GM12878 (cell line): ENCODE measurements at regions not wholly inside any gene's neighbourhood (a gene's known extent, or its start where the extent isn't known, plus 50 kb on each side); places are given as distances from the start of the nearest gene placed in this dataset.

Source experiments
- ATAC-seq: fragments of 200-7000 bp; cut with Tn5 transposase; 3 replicates; pipeline ENCODE4 v1.9.1; 2020; ENCODE audit warnings: mild to moderate bottlenecking, moderate library complexity
- BruUV-seq: library from RNA; stranded (reverse); fragments of 400-500 nt; replicated peaks from 2 replicates; lab custom pipeline; 2021; lab: Mats Ljungman, UMichigan
- CTCF ChIA-PET: fragments of 300-600 bp; sonication (Branson Sonifier 250); formaldehyde crosslinking; extraction: SDS; loops from one replicate; lab custom pipeline; 2021; ENCODE audit warnings: inconsistent platforms; lab: Yijun Ruan, JAX
- POLR2A ChIA-PET: fragments of 350-600 bp; formaldehyde crosslinking; extraction: SDS; loops from one replicate; lab custom pipeline; 2021; ENCODE audit warnings: inconsistent platforms; lab: Charles Lee
- RAD21 ChIA-PET: fragments of 300-600 bp; sonication (Branson Sonifier 250); formaldehyde crosslinking; loops from one replicate; lab custom pipeline; 2023; ENCODE audit warnings: antibody characterized with exemption; ENCODE audit not compliant: unreplicated experiment; lab: Charles Lee
- SMC1A ChIA-PET: fragments of 300-600 bp; sonication (Branson Sonifier 250); formaldehyde crosslinking; loops from one replicate; lab custom pipeline; 2023; ENCODE audit not compliant: unreplicated experiment, uncharacterized antibody; lab: Charles Lee
- DNase-seq: peaks from one replicate; pipeline ENCODE4 v3.0.0-alpha.2; 2011; ENCODE audit warnings: low read depth, low spot score
- FAIRE-seq: peaks from 3 replicates; lab custom pipeline; 2011; peaks lifted over from hg19 to GRCh38; lab: Jason Lieb, UNC
- H2AFZ ChIP-seq: 2 replicates; pipeline ENCODE4 v1.6.0; 2011; ENCODE audit warnings: low read depth, low read length, control low read depth; ENCODE audit not compliant: control insufficient read depth
- H3K27ac ChIP-seq: 2 replicates; pipeline ENCODE4 v1.5.1; 2011; ENCODE audit warnings: control low read depth; ENCODE audit not compliant: control insufficient read depth, insufficient read depth
- H3K27me3 ChIP-seq, 2 experiments: replicated peaks in 1 of 2; 2 replicates each; pipeline versions ENCODE4 v1.6.0 to v1.6.1; 2011; ENCODE audit warnings: low read length in 1 of 2; ENCODE audit not compliant: control insufficient read depth in 2 of 2, insufficient read depth in 2 of 2
- H3K36me3 ChIP-seq, 2 experiments: 2 replicates each; pipeline ENCODE4 v1.5.1; 2011; ENCODE audit warnings: low read length in 1 of 2; ENCODE audit not compliant: control insufficient read depth in 2 of 2, insufficient read depth in 2 of 2
- H3K4me1 ChIP-seq: 2 replicates; pipeline ENCODE4 v1.6.1; 2011; ENCODE audit warnings: mild to moderate bottlenecking, low read length, moderate library complexity, mixed read lengths; ENCODE audit not compliant: control insufficient read depth, insufficient read depth
- H3K4me2 ChIP-seq: 2 replicates; pipeline ENCODE4 v1.6.0; 2011; ENCODE audit warnings: control low read depth; ENCODE audit not compliant: control insufficient read depth, insufficient read depth
- H3K4me3 ChIP-seq: fragments of 200-600 bp; sonication (generic); 2 replicates; pipeline ENCODE4 v1.5.1; 2016
- H3K79me2 ChIP-seq: 2 replicates; pipeline ENCODE4 v1.6.0; 2011; ENCODE audit warnings: low read length; ENCODE audit not compliant: control insufficient read depth, insufficient read depth
- H3K9ac ChIP-seq: 2 replicates; pipeline ENCODE4 v1.8.0; 2011; ENCODE audit warnings: low read length, control low read depth, mixed read lengths; ENCODE audit not compliant: control insufficient read depth, insufficient read depth
- H3K9me3 ChIP-seq: replicated peaks from 3 replicates; pipeline ENCODE4 v1.5.1; 2011; ENCODE audit warnings: mild to moderate bottlenecking, low read length; ENCODE audit not compliant: control insufficient read depth, insufficient read depth
- H4K20me1 ChIP-seq: 2 replicates; pipeline ENCODE4 v1.6.0; 2011; ENCODE audit not compliant: control insufficient read depth, insufficient read depth
- ATF7 ChIP-seq: fragments of 450-650 bp; IDR thresholded peaks from 2 replicates; pipeline ENCODE4 v1.6.1; 2016; ENCODE audit warnings: low read depth, mild to moderate bottlenecking
- BMI1 ChIP-seq: fragments of 450-650 bp; IDR thresholded peaks from 2 replicates; pipeline ENCODE4 v1.6.1; 2016; ENCODE audit warnings: mild to moderate bottlenecking, moderate library complexity, borderline replicate concordance
- CHD1 ChIP-seq: IDR thresholded peaks from 2 replicates; pipeline ENCODE4 v1.6.1; 2012; ENCODE audit warnings: low read depth, low read length, improper control_type of control experiment
- EP300 ChIP-seq, 2 experiments: fragments of 150-350 bp in 1 of 2; IDR thresholded peaks; 2 replicates each; pipeline ENCODE4 v1.6.1; 2011 to 2012; ENCODE audit warnings: low read depth in 2 of 2, low read length in 2 of 2, borderline replicate concordance in 1 of 2, improper control_type of control experiment in 1 of 2, inconsistent platforms in 1 of 2; ENCODE audit not compliant: control insufficient read depth in 1 of 2
- FOXK2 ChIP-seq: fragments of 450-650 bp; IDR thresholded peaks from 2 replicates; pipeline ENCODE4 v1.6.1; 2017; ENCODE audit warnings: mild to moderate bottlenecking, moderate library complexity
- NR2F1 ChIP-seq: fragments of 450-650 bp; conservative IDR thresholded peaks from 2 replicates; pipeline ENCODE4 v1.6.1; 2017; ENCODE audit warnings: mild to moderate bottlenecking
- PML ChIP-seq: IDR thresholded peaks from 2 replicates; pipeline ENCODE4 v1.6.1; 2012; ENCODE audit warnings: low read length, inconsistent platforms
- RAD21 ChIP-seq: IDR thresholded peaks from 2 replicates; pipeline ENCODE4 v1.6.1; 2011; ENCODE audit warnings: mild to moderate bottlenecking, low read depth, low read length, moderate library complexity; ENCODE audit not compliant: insufficient read depth
- RAD51 ChIP-seq: fragments of 450-650 bp; IDR thresholded peaks from 2 replicates; pipeline ENCODE4 v1.6.1; 2016; ENCODE audit warnings: moderate library complexity, mild to moderate bottlenecking, inconsistent platforms
- SIX5 ChIP-seq: IDR thresholded peaks from 2 replicates; pipeline ENCODE4 v1.6.1; 2011; ENCODE audit warnings: mild to moderate bottlenecking, low read depth, low read length, moderate library complexity; ENCODE audit not compliant: severe bottlenecking
- SREBF2 ChIP-seq: IDR thresholded peaks from 2 replicates; pipeline ENCODE4 v1.6.1; 2012; ENCODE audit warnings: mild to moderate bottlenecking, low read length
- TARDBP ChIP-seq: IDR thresholded peaks from 2 replicates; pipeline ENCODE4 v1.6.1; 2016; ENCODE audit warnings: borderline replicate concordance
- WRNIP1 ChIP-seq: IDR thresholded peaks from 2 replicates; pipeline ENCODE4 v1.6.1; 2011; ENCODE audit warnings: low read depth, low read length, improper control_type of control experiment, borderline replicate concordance
- ZNF207 ChIP-seq: fragments of 450-650 bp; IDR thresholded peaks from 2 replicates; pipeline ENCODE4 v1.6.1; 2014; ENCODE audit warnings: antibody characterized with exemption, mild to moderate bottlenecking, borderline replicate concordance
- ZNF274 ChIP-seq: IDR thresholded peaks from one replicate; pipeline ENCODE4 v1.8.0; 2011; ENCODE audit not compliant: insufficient read length, insufficient read depth
- whole genome bisulfite sequencing: methylation state at CpG from one replicate; pipeline ENCODE4 v1.1.6; 2016; ENCODE audit warnings: low lambda C conversion rate; ENCODE audit not compliant: insufficient replicate concordance, insufficient coverage; ENCODE audit errors: missing lambda C conversion rate; 5-methylcytosine and 5-hydroxymethylcytosine counted together
- in situ Hi-C: fragments of 300-500 bp; cut with MboI; formaldehyde crosslinking; loops from 9 replicates; pipeline ENCODE4 v1.14.3; 2018; ENCODE audit warnings: mixed read lengths
- intact Hi-C: fragments of 100-400 bp; cut with micrococcal nuclease; formaldehyde crosslinking; loops from one replicate; pipeline ENCODE4 v1.14.2; 2022; ENCODE audit not compliant: unreplicated experiment
- TF ChIP-seq, protein P1 (sequence below): fragments of 450-650 bp; IDR thresholded peaks from 2 replicates; pipeline ENCODE4 v1.6.1; 2016; ENCODE audit warnings: mild to moderate bottlenecking
- TF ChIP-seq, protein P2 (sequence below): fragments of 150-350 bp; IDR thresholded peaks from 2 replicates; pipeline ENCODE4 v1.6.1; 2014; ENCODE audit warnings: mild to moderate bottlenecking, low read depth, low read length
- TF ChIP-seq, protein P3 (sequence below): IDR thresholded peaks from 2 replicates; pipeline ENCODE4 v1.6.1; 2011; ENCODE audit warnings: low read depth, low read length, improper control_type of control experiment, borderline replicate concordance

DNA sequence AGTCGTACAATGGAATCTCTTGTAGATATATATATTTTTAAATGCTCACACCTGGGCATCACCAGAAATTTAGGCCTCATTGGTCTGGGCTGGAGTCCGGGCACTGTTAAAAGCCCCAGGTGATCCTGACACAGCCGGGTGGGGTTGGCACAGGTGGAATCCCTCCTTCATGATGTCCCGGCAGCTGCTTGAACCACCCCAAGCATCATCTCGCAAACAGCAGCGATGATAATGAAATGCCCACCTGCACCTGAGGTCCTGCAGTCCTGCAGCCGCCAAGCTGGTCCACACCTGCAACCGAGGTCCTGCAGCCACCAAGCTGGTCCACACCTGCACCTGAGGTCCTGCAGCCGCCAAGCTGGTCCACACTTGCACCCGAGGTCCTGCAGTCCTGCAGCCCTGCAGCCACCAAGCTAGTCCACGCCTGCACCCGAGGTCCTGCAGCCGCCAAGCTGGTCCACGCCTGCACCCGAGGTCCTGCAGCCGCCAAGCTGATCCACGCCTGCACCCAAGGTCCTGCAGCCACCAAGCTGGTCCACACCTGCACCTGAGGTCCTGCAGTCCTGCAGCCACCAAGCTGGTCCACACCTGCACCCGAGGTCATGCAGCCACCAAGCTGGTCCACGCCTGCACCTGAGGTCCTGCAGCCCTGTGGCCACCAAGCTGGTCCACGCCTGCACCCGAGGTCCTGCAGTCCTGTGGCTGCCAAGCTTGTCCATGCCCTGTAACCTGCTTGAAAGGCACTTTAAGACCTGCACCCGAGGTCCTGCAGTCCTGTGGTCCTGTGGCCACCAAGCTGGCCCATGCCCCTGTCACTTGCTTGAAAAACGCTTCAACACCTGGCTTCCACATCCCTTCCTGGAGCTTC, 261.2 kb downstream of the DLL1 start (continued):
- TF ChIP-seq WRNIP1 (no peak), TARDBP (no peak), RAD21 (no peak), SIX5 (no peak), CHD1 (no peak), EP300 (IDR thresholded peaks at IDR 0.05; ENCODE audit: borderline replicate concordance in 1 of 2, control insufficient read depth in 1 of 2, low read depth in 2 of 2, low read length in 2 of 2) (no peak), ZNF207 (no peak)
- TF ChIP-seq, protein P1, sequence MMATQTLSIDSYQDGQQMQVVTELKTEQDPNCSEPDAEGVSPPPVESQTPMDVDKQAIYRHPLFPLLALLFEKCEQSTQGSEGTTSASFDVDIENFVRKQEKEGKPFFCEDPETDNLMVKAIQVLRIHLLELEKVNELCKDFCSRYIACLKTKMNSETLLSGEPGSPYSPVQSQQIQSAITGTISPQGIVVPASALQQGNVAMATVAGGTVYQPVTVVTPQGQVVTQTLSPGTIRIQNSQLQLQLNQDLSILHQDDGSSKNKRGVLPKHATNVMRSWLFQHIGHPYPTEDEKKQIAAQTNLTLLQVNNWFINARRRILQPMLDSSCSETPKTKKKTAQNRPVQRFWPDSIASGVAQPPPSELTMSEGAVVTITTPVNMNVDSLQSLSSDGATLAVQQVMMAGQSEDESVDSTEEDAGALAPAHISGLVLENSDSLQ, result no peak

DNA sequence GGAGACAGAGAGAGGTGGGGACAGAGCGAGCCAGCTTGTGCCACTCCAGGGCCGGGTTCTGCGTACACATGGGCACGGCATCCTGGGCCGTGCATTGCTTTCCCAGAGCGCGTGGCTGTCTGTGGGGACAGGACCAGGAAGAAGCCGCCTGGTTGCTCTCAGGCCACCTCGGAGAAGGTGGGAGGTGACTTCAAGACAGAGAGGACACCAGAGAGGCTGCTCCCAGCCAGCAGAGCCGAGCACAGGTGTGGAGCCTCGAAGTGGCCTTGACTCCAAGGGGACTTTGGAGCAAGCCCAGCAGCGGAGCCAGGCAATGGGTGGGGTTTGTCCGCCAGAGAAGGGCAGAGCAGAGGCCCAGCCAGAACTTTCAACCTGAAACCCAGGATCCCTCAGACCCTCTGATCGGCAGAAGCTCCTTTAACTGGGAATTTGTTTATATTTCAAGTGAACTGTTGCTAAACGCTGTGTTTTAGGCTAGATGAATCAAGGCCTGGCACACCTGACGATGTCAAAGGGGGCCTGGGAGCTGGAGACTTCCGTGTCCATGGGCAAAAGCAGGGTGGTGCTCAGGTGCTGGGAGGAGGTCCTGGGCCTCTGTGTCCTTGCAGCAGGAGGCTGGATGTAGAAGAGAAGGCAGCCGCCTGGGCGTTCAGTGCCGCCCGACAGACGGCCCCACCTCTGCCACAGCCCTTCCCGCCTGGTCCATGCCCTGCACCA, 262.1 kb downstream of the DLL1 start:
- no TSS peak for BruUV-seq
- FAIRE-seq, result no peak
- Histone ChIP-seq H3K4me3 (no peak overlapping the region), H3K79me2 (no peaks in the 10 kb centered on the region), H3K4me1 (no peaks in the 10 kb centered on the region), H3K9ac (no peak overlapping the region), H3K9me3 (no peaks in the 10 kb centered on the region; the same call in 2 of the 3 replicates), H3K27ac (no peak overlapping the region), H2AFZ (no peak overlapping the region), H4K20me1 (no peaks in the 10 kb centered on the region), H3K27me3 (no peaks in the 10 kb centered on the region), H3K36me3 (no peaks in the 10 kb centered on the region), H3K4me2 (no peak overlapping the region)
- in situ Hi-C loops, result no loop called here
- no peak for DNase-seq
- TF ChIP-seq RAD51 (no peak), FOXK2 (no peak), ZNF274 (no peak), ATF7 (no peak), NR2F1 (no peak), SREBF2 (no peak), PML (no peak), BMI1 (no peak)
- TF ChIP-seq, protein P2, sequence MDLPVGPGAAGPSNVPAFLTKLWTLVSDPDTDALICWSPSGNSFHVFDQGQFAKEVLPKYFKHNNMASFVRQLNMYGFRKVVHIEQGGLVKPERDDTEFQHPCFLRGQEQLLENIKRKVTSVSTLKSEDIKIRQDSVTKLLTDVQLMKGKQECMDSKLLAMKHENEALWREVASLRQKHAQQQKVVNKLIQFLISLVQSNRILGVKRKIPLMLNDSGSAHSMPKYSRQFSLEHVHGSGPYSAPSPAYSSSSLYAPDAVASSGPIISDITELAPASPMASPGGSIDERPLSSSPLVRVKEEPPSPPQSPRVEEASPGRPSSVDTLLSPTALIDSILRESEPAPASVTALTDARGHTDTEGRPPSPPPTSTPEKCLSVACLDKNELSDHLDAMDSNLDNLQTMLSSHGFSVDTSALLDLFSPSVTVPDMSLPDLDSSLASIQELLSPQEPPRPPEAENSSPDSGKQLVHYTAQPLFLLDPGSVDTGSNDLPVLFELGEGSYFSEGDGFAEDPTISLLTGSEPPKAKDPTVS, result no peak
- TF ChIP-seq, protein P3, sequence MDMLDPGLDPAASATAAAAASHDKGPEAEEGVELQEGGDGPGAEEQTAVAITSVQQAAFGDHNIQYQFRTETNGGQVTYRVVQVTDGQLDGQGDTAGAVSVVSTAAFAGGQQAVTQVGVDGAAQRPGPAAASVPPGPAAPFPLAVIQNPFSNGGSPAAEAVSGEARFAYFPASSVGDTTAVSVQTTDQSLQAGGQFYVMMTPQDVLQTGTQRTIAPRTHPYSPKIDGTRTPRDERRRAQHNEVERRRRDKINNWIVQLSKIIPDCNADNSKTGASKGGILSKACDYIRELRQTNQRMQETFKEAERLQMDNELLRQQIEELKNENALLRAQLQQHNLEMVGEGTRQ, result no peak
- 47% methylated on average over 23 of the region's 23 CpGs for WGBS
- no peak for ATAC-seq
- CTCF ChIA-PET, result no interaction called here
- SMC1A ChIA-PET, result no interaction called here
- RAD21 ChIA-PET, result no interaction called here
- POLR2A ChIA-PET, result no interaction called here
- intact Hi-C loops, result no loop called here
